H9 (cell line): ENCODE measurements at regions not wholly inside any gene's neighbourhood (a gene's known extent, or its start where the extent isn't known, plus 50 kb on each side); places are given as distances from the start of the nearest gene placed in this dataset.

Source experiments
- DNase-seq: peaks from one replicate; pipeline ENCODE4 v3.0.0-alpha.2; 2017
- H2AFZ ChIP-seq: one replicate; pipeline ENCODE4 v1.6.1; 2013; ENCODE audit warnings: mild to moderate bottlenecking, low read length, control low read depth, moderate library complexity
- H2AK5ac ChIP-seq: 2 replicates; pipeline ENCODE4 v1.6.1; 2013; ENCODE audit warnings: low read length, control low read depth, mixed read lengths; ENCODE audit not compliant: insufficient read length
- H2BK120ac ChIP-seq: one replicate; pipeline ENCODE4 v1.6.1; 2013; ENCODE audit warnings: low read depth, mild to moderate bottlenecking, low read length, control low read depth, inconsistent platforms; ENCODE audit not compliant: poor library complexity, severe bottlenecking
- H2BK12ac ChIP-seq: 2 replicates; pipeline ENCODE4 v1.6.1; 2013; ENCODE audit warnings: low read length, control low read depth, mixed read lengths, low read depth; ENCODE audit not compliant: insufficient read length
- H2BK15ac ChIP-seq: 2 replicates; pipeline ENCODE4 v1.6.1; 2013; ENCODE audit warnings: low read depth, low read length, control low read depth
- H2BK20ac ChIP-seq: one replicate; pipeline ENCODE4 v1.6.1; 2013; ENCODE audit warnings: low read depth, mild to moderate bottlenecking, low read length, control low read depth, inconsistent platforms; ENCODE audit not compliant: poor library complexity, severe bottlenecking
- H2BK5ac ChIP-seq: 2 replicates; pipeline ENCODE4 v1.6.1; 2013; ENCODE audit warnings: low read length, control low read depth, mixed read lengths; ENCODE audit not compliant: insufficient read length
- H3K14ac ChIP-seq: 2 replicates; pipeline ENCODE4 v1.6.1; 2013; ENCODE audit warnings: low read length, control low read depth; ENCODE audit not compliant: insufficient read depth
- H3K18ac ChIP-seq: 2 replicates; pipeline ENCODE4 v1.6.1; 2013; ENCODE audit warnings: low read depth, mild to moderate bottlenecking, mixed read lengths, low read length, control low read depth; ENCODE audit not compliant: insufficient read length
- H3K23ac ChIP-seq: 2 replicates; pipeline ENCODE4 v1.6.1; 2013; ENCODE audit warnings: low read length, control low read depth, mixed read lengths, low read depth; ENCODE audit not compliant: insufficient read length
- H3K23me2 ChIP-seq: 2 replicates; pipeline ENCODE4 v1.6.1; 2013; ENCODE audit warnings: low read depth, mild to moderate bottlenecking, mixed read lengths, low read length, control low read depth; ENCODE audit not compliant: insufficient read length, poor library complexity, severe bottlenecking
- H3K27ac ChIP-seq: 2 replicates; pipeline ENCODE4 v1.5.1; 2013; ENCODE audit warnings: low read length, control low read depth, mixed read lengths, low read depth; ENCODE audit not compliant: insufficient read length
- H3K27me3 ChIP-seq: 2 replicates; pipeline ENCODE4 v1.6.1; 2013; ENCODE audit warnings: low read length, control low read depth, inconsistent platforms; ENCODE audit not compliant: insufficient read depth
- H3K4ac ChIP-seq: 2 replicates; pipeline ENCODE4 v1.6.1; 2013; ENCODE audit warnings: low read depth, mild to moderate bottlenecking, control low read depth, inconsistent platforms, low read length, moderate library complexity
- H3K4me1 ChIP-seq: 2 replicates; pipeline ENCODE4 v1.6.1; 2013; ENCODE audit warnings: low read length, control low read depth, inconsistent platforms; ENCODE audit not compliant: insufficient read depth
- H3K4me2 ChIP-seq: 2 replicates; pipeline ENCODE4 v1.6.1; 2013; ENCODE audit warnings: low read length, control low read depth, mixed read lengths; ENCODE audit not compliant: insufficient read length, insufficient read depth
- H3K56ac ChIP-seq: 2 replicates; pipeline ENCODE4 v1.6.1; 2013; ENCODE audit warnings: low read depth, mild to moderate bottlenecking, mixed read lengths, low read length, control low read depth; ENCODE audit not compliant: insufficient read length
- H3K79me1 ChIP-seq: 2 replicates; pipeline ENCODE4 v1.6.1; 2013; ENCODE audit warnings: low read depth, mild to moderate bottlenecking, moderate library complexity, low read length, control low read depth, inconsistent platforms; ENCODE audit not compliant: insufficient read depth, poor library complexity, severe bottlenecking
- H3K79me2 ChIP-seq: 2 replicates; pipeline ENCODE4 v1.6.1; 2013; ENCODE audit warnings: low read length, control low read depth, inconsistent platforms; ENCODE audit not compliant: insufficient read depth
- H3K9ac ChIP-seq: 2 replicates; pipeline ENCODE4 v1.6.1; 2013; ENCODE audit warnings: low read length, control low read depth, mixed read lengths; ENCODE audit not compliant: insufficient read length; ENCODE audit errors: extremely low read depth
- H3K9me3 ChIP-seq: one replicate; pipeline ENCODE4 v1.6.1; 2013; ENCODE audit warnings: low read depth, low read length, inconsistent platforms; ENCODE audit not compliant: control insufficient read depth
- H3T11ph ChIP-seq: one replicate; pipeline ENCODE4 v1.6.1; 2013; ENCODE audit warnings: mild to moderate bottlenecking, low read length, control low read depth, inconsistent platforms
- H4K20me1 ChIP-seq: one replicate; pipeline ENCODE4 v1.6.1; 2013; ENCODE audit not compliant: control insufficient read depth, insufficient read length, insufficient read depth
- H4K5ac ChIP-seq: 2 replicates; pipeline ENCODE4 v1.6.1; 2013; ENCODE audit warnings: low read depth, mild to moderate bottlenecking, mixed read lengths, low read length, control low read depth; ENCODE audit not compliant: insufficient read length
- H4K8ac ChIP-seq: replicated peaks from 2 replicates; pipeline ENCODE4 v1.6.1; 2013; ENCODE audit warnings: low read length, control low read depth, mixed read lengths, low read depth; ENCODE audit not compliant: insufficient read length
- H4K91ac ChIP-seq: 2 replicates; pipeline ENCODE4 v1.6.1; 2013; ENCODE audit warnings: low read depth, mild to moderate bottlenecking, moderate library complexity, mixed read lengths, low read length, control low read depth; ENCODE audit not compliant: insufficient read length
- H3K27ac Mint-ChIP-seq, 3 experiments: 2 replicates in 2 of 3; 3 replicates in 1 of 3; pipeline ENCODE4 v1.8.0; 2020 to 2021; ENCODE audit warnings: mixed read lengths in 3 of 3, mild to moderate bottlenecking in 1 of 3, moderate library complexity in 1 of 3
- H3K27me3 Mint-ChIP-seq: 2 replicates; pipeline ENCODE4 v1.8.0; 2021; ENCODE audit warnings: low read depth, mild to moderate bottlenecking, moderate library complexity, mixed read lengths
- H3K36me3 Mint-ChIP-seq, 3 experiments: 2 replicates in 2 of 3; 3 replicates in 1 of 3; pipeline ENCODE4 v1.8.0; 2020 to 2021; ENCODE audit warnings: low read depth in 3 of 3, mixed read lengths in 3 of 3; ENCODE audit not compliant: insufficient read depth in 1 of 3
- H3K4me1 Mint-ChIP-seq, 2 experiments: 2 replicates each; pipeline ENCODE4 v1.8.0; 2020; ENCODE audit warnings: mixed read lengths in 2 of 2
- H3K4me3 Mint-ChIP-seq, 2 experiments: 2 replicates in 1 of 2; 3 replicates in 1 of 2; pipeline ENCODE4 v1.8.0; 2020 to 2021; ENCODE audit warnings: mild to moderate bottlenecking in 2 of 2, mixed read lengths in 2 of 2, moderate library complexity in 1 of 2
- H3K9me3 Mint-ChIP-seq, 2 experiments: 2 replicates in 1 of 2; 3 replicates in 1 of 2; pipeline ENCODE4 v1.8.0; 2020; ENCODE audit warnings: mild to moderate bottlenecking in 2 of 2, mixed read lengths in 2 of 2, moderate library complexity in 1 of 2
- CTCF ChIP-seq: fragments of 200-600 bp; sonication (generic); conservative IDR thresholded peaks from 3 replicates; pipeline ENCODE4 v1.8.0; 2021; ENCODE audit warnings: antibody characterized with exemption, mild to moderate bottlenecking
- WGBS: extraction: QIAGEN DNeasy Blood & Tissue Kit; methylation state at CpG from one replicate; pipeline ENCODE4 v1.1.7; 2013; ENCODE audit warnings: missing lambda C conversion rate, low lambda C conversion rate, mixed read lengths; ENCODE audit not compliant: insufficient read length; ENCODE audit errors: extremely low coverage; 5-methylcytosine and 5-hydroxymethylcytosine counted together

GRCh38 chr7:17722798-17723197, 217.5 kb downstream of the SNX13 start:
- no peaks in the 10 kb centered on the region for H3K79me2 ChIP-seq
- no peaks in the 10 kb centered on the region; the same call in 1 of the 2 replicates for H3K4me1 ChIP-seq
- no peak overlapping the region for H3K27ac Mint-ChIP-seq
- H2BK20ac ChIP-seq = no peak overlapping the region
- H3K56ac ChIP-seq = no peak overlapping the region
- H2BK120ac ChIP-seq = no peak overlapping the region
- no peaks in the 10 kb centered on the region for H3K27me3 Mint-ChIP-seq
- no peak overlapping the region for H4K8ac ChIP-seq
- H3T11ph ChIP-seq = no peak overlapping the region
- H3K4me3 Mint-ChIP-seq = no peak overlapping the region
- no CpG with 5 or more reads among the region's 2 CpGs for WGBS
- DNase-seq = no peak
- H2BK5ac ChIP-seq = no peak overlapping the region
- no peaks in the 10 kb centered on the region for H3K23me2 ChIP-seq
- no peak overlapping the region for H3K18ac ChIP-seq
- H2BK15ac ChIP-seq = no peak overlapping the region
- no peak overlapping the region for H2AK5ac ChIP-seq
- H3K23ac ChIP-seq = no peak overlapping the region
- H3K14ac ChIP-seq = no peak overlapping the region
- H3K79me1 ChIP-seq = no peaks in the 10 kb centered on the region
- no peaks in the 10 kb centered on the region for H3K36me3 Mint-ChIP-seq
- H4K20me1 ChIP-seq = no peaks in the 10 kb centered on the region
- H3K9ac ChIP-seq = no peak overlapping the region
- H3K4ac ChIP-seq = no peak overlapping the region
- no peak overlapping the region for H2AFZ ChIP-seq
- peaks cover 18 to 19% of the 10 kb centered on the region in 2 experiments for H3K4me1 Mint-ChIP-seq
- H2BK12ac ChIP-seq = no peak overlapping the region
- no peaks in the 10 kb centered on the region for H3K9me3 ChIP-seq
- no peak overlapping the region for H4K91ac ChIP-seq
- no peak overlapping the region for H4K5ac ChIP-seq
- TF ChIP-seq CTCF = no peak
- H3K9me3 Mint-ChIP-seq = no peaks in the 10 kb centered on the region; a peak in 1 of 5 replicates
- no peaks in the 10 kb centered on the region for H3K27me3 ChIP-seq
- no peak overlapping the region for H3K27ac ChIP-seq
- H3K4me2 ChIP-seq = no peak overlapping the region
